ENCODE measurements at regions not wholly inside any gene's neighbourhood (a gene's known extent, or its start where the extent isn't known, plus 50 kb on each side); places are given as distances from the start of the nearest gene placed in this dataset.

GRCh38 chr12:29962276-29963035 is 178.7 kb upstream of the TMTC1 start:
- no peak for DNase-seq

GRCh38 chr12:29961231-29961630 is 177.5 kb upstream of the TMTC1 start:
- no peak for TF ChIP-seq GATA1 (IDR thresholded peaks at IDR 0.05; ENCODE audit: low read depth, low read length)
- TF ChIP-seq POLR2A (IDR thresholded peaks at IDR 0.05; ENCODE audit: low read length) = no peak
- no peak for DNase-seq

More at GRCh38 chr12:29962276-29963035, 178.7 kb upstream of the TMTC1 start:
- TF ChIP-seq POLR2A (IDR thresholded peaks at IDR 0.05; ENCODE audit: low read length) (no peak), GATA1 (IDR thresholded peaks at IDR 0.05; ENCODE audit: low read depth, low read length) (no peak)

GRCh38 chr12:29960122-29960521 is 176.4 kb upstream of the TMTC1 start:
- DNase-seq = no peak
- TF ChIP-seq GATA1 (IDR thresholded peaks at IDR 0.05; ENCODE audit: low read depth, low read length) (no peak), POLR2A (IDR thresholded peaks at IDR 0.05; ENCODE audit: low read length) (no peak)

- no peak for TF ChIP-seq GATA1 (IDR thresholded peaks at IDR 0.05; ENCODE audit: low read depth, low read length)
- no peak for TF ChIP-seq POLR2A (IDR thresholded peaks at IDR 0.05; ENCODE audit: low read length)
- peak in 1 of 2 experiments; percentile 26 for DNase-seq
Observed at GRCh38 chr12:29957835-29958234, 174.1 kb upstream of the TMTC1 start.

GRCh38 chr12:29945904-29946303 is 162.2 kb upstream of the TMTC1 start:
- DNase-seq = no peak
- TF ChIP-seq POLR2A (IDR thresholded peaks at IDR 0.05; ENCODE audit: low read length) (no peak), GATA1 (IDR thresholded peaks at IDR 0.05; ENCODE audit: low read depth, low read length) (no peak)

GRCh38 chr12:29944269-29945000 is 160.7 kb upstream of the TMTC1 start:
- no peak for DNase-seq
- TF ChIP-seq GATA1 (IDR thresholded peaks at IDR 0.05; ENCODE audit: low read depth, low read length) (no peak), POLR2A (IDR thresholded peaks at IDR 0.05; ENCODE audit: low read length) (no peak)

GRCh38 chr12:29943683-29944082 is 159.9 kb upstream of the TMTC1 start:
- TF ChIP-seq POLR2A (IDR thresholded peaks at IDR 0.05; ENCODE audit: low read length) (no peak), GATA1 (IDR thresholded peaks at IDR 0.05; ENCODE audit: low read depth, low read length) (no peak)
- DNase-seq = no peak

- TF ChIP-seq POLR2A (IDR thresholded peaks at IDR 0.05; ENCODE audit: low read length) (no peak), GATA1 (IDR thresholded peaks at IDR 0.05; ENCODE audit: low read depth, low read length) (no peak)
- no peak for DNase-seq
Observed at GRCh38 chr12:29940811-29941210, 157.1 kb upstream of the TMTC1 start.

- DNase-seq = no peak
- TF ChIP-seq GATA1 (IDR thresholded peaks at IDR 0.05; ENCODE audit: low read depth, low read length) (no peak), POLR2A (IDR thresholded peaks at IDR 0.05; ENCODE audit: low read length) (no peak)
Observed at GRCh38 chr12:29930503-29930902, 146.8 kb upstream of the TMTC1 start.

- no peak for DNase-seq
- TF ChIP-seq POLR2A (IDR thresholded peaks at IDR 0.05; ENCODE audit: low read length) (no peak), GATA1 (IDR thresholded peaks at IDR 0.05; ENCODE audit: low read depth, low read length) (no peak)
Observed at GRCh38 chr12:29929295-29929694, 145.6 kb upstream of the TMTC1 start.

- no peak for DNase-seq
- TF ChIP-seq POLR2A (IDR thresholded peaks at IDR 0.05; ENCODE audit: low read length) (no peak), GATA1 (IDR thresholded peaks at IDR 0.05; ENCODE audit: low read depth, low read length) (no peak)
Observed at GRCh38 chr12:29921307-29921706, 137.6 kb upstream of the TMTC1 start.

- no peak for TF ChIP-seq POLR2A (IDR thresholded peaks at IDR 0.05; ENCODE audit: low read length)
- no peak for TF ChIP-seq GATA1 (IDR thresholded peaks at IDR 0.05; ENCODE audit: low read depth, low read length)
- DNase-seq = no peak
Observed at GRCh38 chr12:29908157-29908556, 124.4 kb upstream of the TMTC1 start.

GRCh38 chr12:29907461-29907860 is 123.7 kb upstream of the TMTC1 start:
- TF ChIP-seq POLR2A (IDR thresholded peaks at IDR 0.05; ENCODE audit: low read length) = no peak
- no peak for TF ChIP-seq GATA1 (IDR thresholded peaks at IDR 0.05; ENCODE audit: low read depth, low read length)

GRCh38 chr12:29902043-29902442 is 118.3 kb upstream of the TMTC1 start:
- TF ChIP-seq POLR2A (IDR thresholded peaks at IDR 0.05; ENCODE audit: low read length) = no peak
- DNase-seq = no peak

More at GRCh38 chr12:29907461-29907860, 123.7 kb upstream of the TMTC1 start:
- DNase-seq = no peak

GRCh38 chr12:29901585-29901984 is 117.8 kb upstream of the TMTC1 start:
- DNase-seq = no peak
- TF ChIP-seq GATA1 (IDR thresholded peaks at IDR 0.05; ENCODE audit: low read depth, low read length) (no peak), POLR2A (IDR thresholded peaks at IDR 0.05; ENCODE audit: low read length) (no peak)
